Fibroblast of pulmonary artery (primary cell): ENCODE measurements at regions not wholly inside any gene's neighbourhood (a gene's known extent, or its start where the extent isn't known, plus 50 kb on each side); places are given as distances from the start of the nearest gene placed in this dataset.

Experiments
- DNase-seq: peaks from one replicate; pipeline ENCODE4 v3.0.0-alpha.2; 2010; ENCODE audit warnings: low read depth
- H3K4me3 ChIP-seq: replicated peaks from 2 replicates; pipeline ENCODE4 v1.5.1; 2011; ENCODE audit warnings: low read depth, mild to moderate bottlenecking, control low read depth, low read length, moderate library complexity
- CTCF ChIP-seq: IDR thresholded peaks from 2 replicates; pipeline ENCODE4 v1.5.1; 2011; ENCODE audit warnings: mild to moderate bottlenecking, control low read depth, low read length, inconsistent platforms; ENCODE audit errors: missing control alignments

DNA sequence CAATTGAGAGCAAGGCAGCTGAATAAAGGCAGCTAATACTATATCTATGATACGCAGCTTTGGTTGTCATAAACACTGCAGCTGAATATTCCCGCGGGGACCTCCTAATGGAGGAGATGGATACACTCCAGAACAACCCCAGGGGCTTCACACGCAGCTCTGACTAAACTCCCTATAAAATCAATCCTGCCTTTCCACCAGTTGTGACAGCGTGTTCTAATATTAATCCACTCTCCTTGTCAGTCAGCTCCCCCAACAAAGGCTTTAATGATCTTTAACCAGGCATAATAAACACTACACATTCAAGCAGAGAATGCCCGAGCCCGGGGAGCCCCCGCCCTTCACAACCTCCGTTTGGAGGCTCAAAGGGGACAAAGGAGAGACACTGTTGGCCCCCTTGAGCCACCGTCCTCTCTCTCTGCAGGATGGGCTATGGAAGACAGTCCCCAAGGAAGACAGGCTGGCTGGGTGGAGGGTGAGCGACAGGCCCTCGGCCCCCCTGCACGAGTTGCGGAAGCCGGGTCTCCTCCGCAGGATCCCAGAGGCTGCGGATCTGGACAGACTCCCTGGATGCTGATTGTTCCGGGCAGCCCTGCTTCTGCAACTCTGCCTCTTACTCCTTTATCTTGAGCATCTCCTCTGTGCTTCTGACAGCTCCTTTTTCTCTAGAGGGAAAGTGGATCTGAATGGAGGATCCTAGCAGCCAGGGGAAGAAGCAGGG, 565.2 kb downstream of the BUD13 start:
- no peak for TF ChIP-seq CTCF
- no peak overlapping the region for H3K4me3 ChIP-seq
- DNase-seq, result no peak

- no peak for TF ChIP-seq CTCF
- no peak overlapping the region for H3K4me3 ChIP-seq
- DNase-seq, result no peak
These were observed 565.8 kb downstream of the BUD13 start for GRCh38 chr11:116207019-116207418.

- H3K4me3 ChIP-seq, result no peak overlapping the region
- TF ChIP-seq CTCF, result no peak
- DNase-seq, result no peak
These were observed 569.9 kb downstream of the BUD13 start for GRCh38 chr11:116202922-116203321.

GRCh38 chr11:116200564-116200963, 572.2 kb downstream of the BUD13 start:
- DNase-seq, result no peak
- TF ChIP-seq CTCF, result no peak

DNA sequence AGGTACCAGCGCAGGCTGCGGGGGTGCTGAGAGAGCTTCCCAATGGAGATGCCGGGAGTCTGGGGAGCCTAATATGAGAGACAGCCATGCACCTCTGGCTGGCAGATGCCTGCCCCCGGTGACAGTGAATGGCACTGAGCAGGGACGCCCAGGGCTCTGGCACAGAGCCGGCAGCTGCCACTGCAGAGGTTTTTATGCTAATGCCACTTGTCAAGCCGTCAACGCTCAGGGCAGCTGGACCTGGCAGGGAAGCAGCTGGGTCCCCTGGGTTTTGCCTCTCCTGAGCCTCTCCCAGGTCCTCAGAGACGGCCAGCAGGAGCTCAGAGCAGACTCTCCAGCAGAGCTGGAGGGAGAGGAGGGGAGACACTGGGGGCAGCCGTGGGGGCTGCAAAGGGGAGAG, 573.6 kb downstream of the BUD13 start:
- no peak for DNase-seq
- no peak overlapping the region for H3K4me3 ChIP-seq
- TF ChIP-seq CTCF, result no peak

More at GRCh38 chr11:116200564-116200963, 572.2 kb downstream of the BUD13 start:
- no peak overlapping the region for H3K4me3 ChIP-seq

DNA sequence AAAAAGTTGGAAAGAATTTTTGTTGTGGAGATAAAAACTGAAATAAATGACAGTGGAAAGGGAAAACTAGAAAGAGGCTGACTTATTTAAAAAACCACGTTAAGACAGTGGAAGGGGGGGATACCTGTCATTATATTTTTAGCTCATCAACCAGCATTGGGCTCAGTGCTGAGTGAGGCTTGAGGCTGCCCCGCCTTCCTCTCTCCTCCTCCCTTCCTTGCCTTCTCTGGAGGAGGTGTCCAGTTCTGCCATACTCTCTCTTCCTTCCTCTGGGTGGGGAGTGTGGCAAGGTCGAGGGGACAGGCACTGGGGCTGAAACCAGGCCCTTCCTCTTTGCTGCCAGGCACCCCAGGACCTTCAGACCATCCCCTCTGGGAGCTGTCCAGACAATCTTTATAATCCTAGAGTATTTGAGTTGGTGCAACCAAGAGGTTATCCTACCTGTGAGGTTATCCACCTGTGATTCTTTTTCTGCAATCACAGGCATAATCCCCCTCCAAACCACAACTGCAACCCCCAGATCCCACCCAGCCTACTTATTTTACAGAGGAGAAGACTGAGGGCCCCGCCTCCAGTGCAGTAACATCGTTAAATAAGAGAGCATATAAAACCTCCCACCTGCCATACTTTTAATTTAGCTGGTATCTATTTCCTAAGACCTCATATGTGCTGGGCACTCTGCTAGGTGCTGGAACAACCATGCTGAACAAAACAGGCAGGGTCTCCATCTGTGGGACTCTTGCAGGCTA, 578.5 kb downstream of the BUD13 start:
- no peak for TF ChIP-seq CTCF

More for the DNA sequence above, 578.5 kb downstream of the BUD13 start:
- no peak overlapping the region for H3K4me3 ChIP-seq
- DNase-seq, result no peak
